Keratinocyte (primary cell): ENCODE measurements at regions not wholly inside any gene's neighbourhood (a gene's known extent, or its start where the extent isn't known, plus 50 kb on each side); places are given as distances from the start of the nearest gene placed in this dataset.

Experiments
- EZH2 ChIP-seq: IDR thresholded peaks from one replicate; pipeline ENCODE4 v1.6.1; 2012; ENCODE audit warnings: inconsistent platforms, mild to moderate bottlenecking, low read length, moderate library complexity
- TF ChIP-seq, protein P1 (sequence below), 3 experiments: IDR thresholded peaks in 1 of 3; conservative IDR thresholded peaks in 1 of 3; optimal IDR thresholded peaks in 1 of 3; 2 replicates in 2 of 3; 3 replicates in 1 of 3; pipeline versions ENCODE3 to v1.5.1; 2011; ENCODE audit warnings: low read length in 3 of 3, mild to moderate bottlenecking in 3 of 3, moderate library complexity in 2 of 3, control low read depth in 1 of 3, inconsistent platforms in 1 of 3; ENCODE audit not compliant: insufficient read depth in 2 of 3; ENCODE audit errors: extremely low read depth in 1 of 3

- TF ChIP-seq, protein P1, sequence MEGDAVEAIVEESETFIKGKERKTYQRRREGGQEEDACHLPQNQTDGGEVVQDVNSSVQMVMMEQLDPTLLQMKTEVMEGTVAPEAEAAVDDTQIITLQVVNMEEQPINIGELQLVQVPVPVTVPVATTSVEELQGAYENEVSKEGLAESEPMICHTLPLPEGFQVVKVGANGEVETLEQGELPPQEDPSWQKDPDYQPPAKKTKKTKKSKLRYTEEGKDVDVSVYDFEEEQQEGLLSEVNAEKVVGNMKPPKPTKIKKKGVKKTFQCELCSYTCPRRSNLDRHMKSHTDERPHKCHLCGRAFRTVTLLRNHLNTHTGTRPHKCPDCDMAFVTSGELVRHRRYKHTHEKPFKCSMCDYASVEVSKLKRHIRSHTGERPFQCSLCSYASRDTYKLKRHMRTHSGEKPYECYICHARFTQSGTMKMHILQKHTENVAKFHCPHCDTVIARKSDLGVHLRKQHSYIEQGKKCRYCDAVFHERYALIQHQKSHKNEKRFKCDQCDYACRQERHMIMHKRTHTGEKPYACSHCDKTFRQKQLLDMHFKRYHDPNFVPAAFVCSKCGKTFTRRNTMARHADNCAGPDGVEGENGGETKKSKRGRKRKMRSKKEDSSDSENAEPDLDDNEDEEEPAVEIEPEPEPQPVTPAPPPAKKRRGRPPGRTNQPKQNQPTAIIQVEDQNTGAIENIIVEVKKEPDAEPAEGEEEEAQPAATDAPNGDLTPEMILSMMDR (optimal IDR thresholded peaks at IDR 0.05 in 1 of 3, IDR thresholded peaks at IDR 0.05 in 1 of 3, conservative IDR thresholded peaks at IDR 0.05 in 1 of 3; ENCODE audit: extremely low read depth in 1 of 3, insufficient read depth in 2 of 3, low read length in 3 of 3), result no peak
- TF ChIP-seq EZH2, result no peak
Observed at GRCh38 chr22:48173061-48173772, 1410.8 kb downstream of the TBC1D22A start.
